ENCODE measurements at regions not wholly inside any gene's neighbourhood (a gene's known extent, or its start where the extent isn't known, plus 50 kb on each side); places are given as distances from the start of the nearest gene placed in this dataset.

DNA sequence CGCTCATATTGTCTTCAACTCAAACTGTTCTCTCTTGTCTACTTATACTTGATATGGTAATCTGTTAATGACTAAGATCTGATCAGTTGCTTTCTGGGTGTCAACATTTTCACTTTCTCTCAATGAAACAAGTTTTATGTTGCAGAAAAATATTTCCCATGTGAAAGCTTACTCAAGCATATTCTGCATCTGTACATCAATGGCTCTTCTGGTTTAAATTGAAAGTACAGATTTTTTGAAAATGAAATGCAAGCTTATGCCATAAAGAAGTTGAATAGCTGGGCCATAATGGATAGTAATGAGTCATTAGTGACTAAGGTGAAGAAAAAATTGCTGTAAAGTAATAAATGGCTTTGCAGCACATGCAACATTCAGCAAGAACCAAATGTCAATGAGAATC lies 140.7 kb downstream of the BCHE start:
- TF ChIP-seq, protein P1, sequence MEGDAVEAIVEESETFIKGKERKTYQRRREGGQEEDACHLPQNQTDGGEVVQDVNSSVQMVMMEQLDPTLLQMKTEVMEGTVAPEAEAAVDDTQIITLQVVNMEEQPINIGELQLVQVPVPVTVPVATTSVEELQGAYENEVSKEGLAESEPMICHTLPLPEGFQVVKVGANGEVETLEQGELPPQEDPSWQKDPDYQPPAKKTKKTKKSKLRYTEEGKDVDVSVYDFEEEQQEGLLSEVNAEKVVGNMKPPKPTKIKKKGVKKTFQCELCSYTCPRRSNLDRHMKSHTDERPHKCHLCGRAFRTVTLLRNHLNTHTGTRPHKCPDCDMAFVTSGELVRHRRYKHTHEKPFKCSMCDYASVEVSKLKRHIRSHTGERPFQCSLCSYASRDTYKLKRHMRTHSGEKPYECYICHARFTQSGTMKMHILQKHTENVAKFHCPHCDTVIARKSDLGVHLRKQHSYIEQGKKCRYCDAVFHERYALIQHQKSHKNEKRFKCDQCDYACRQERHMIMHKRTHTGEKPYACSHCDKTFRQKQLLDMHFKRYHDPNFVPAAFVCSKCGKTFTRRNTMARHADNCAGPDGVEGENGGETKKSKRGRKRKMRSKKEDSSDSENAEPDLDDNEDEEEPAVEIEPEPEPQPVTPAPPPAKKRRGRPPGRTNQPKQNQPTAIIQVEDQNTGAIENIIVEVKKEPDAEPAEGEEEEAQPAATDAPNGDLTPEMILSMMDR (IDR thresholded peaks at IDR 0.05) = no peak
- no peak for TF ChIP-seq POLR2A (IDR thresholded peaks at IDR 0.05)
